OCI-LY7 (cell line): ENCODE measurements at regions not wholly inside any gene's neighbourhood (a gene's known extent, or its start where the extent isn't known, plus 50 kb on each side); places are given as distances from the start of the nearest gene placed in this dataset.
"Not testable (repeated sequence)": the region's sequence is repeated elsewhere in the genome, so short reads cannot be mapped to it uniquely, and the experiment has no call there.

ENCODE experiments used
- BruUV-seq: library from RNA; stranded (reverse); fragments of 400-500 nt; replicated peaks from 2 replicates; lab custom pipeline; 2021; lab: Mats Ljungman, UMichigan
- CTCF ChIA-PET: fragments of 300-600 bp; sonication (Branson Sonifier 250); formaldehyde crosslinking; loops from one replicate; lab custom pipeline; 2022; ENCODE audit warnings: antibody characterized with exemption; ENCODE audit not compliant: unreplicated experiment; lab: Charles Lee
- POLR2A ChIA-PET: fragments of 300-600 bp; sonication (Branson Sonifier 250); formaldehyde crosslinking; loops from one replicate; lab custom pipeline; 2022; ENCODE audit warnings: antibody characterized with exemption; lab: Charles Lee
- DNase-seq: peaks from one replicate; pipeline ENCODE4 v3.0.0-alpha.2; 2015; ENCODE audit warnings: low spot score
- H2AFZ ChIP-seq: fragments of 200-600 bp; sonication (generic), shearing (Covaris generic); 2 replicates; pipeline ENCODE4 v1.6.1; 2014; ENCODE audit warnings: mild to moderate bottlenecking, antibody characterized with exemption, low read length, moderate library complexity
- H3K27ac ChIP-seq: fragments of 200-600 bp; sonication (generic); 2 replicates; pipeline ENCODE4 v1.5.1; 2014; ENCODE audit warnings: mixed run types, low read depth, mild to moderate bottlenecking, moderate library complexity, low read length, inconsistent platforms; ENCODE audit not compliant: poor library complexity, severe bottlenecking
- H3K36me3 ChIP-seq: fragments of 200-600 bp; sonication (generic); 2 replicates; pipeline ENCODE4 v1.6.1; 2014; ENCODE audit warnings: mild to moderate bottlenecking, antibody characterized with exemption, low read length, moderate library complexity, mixed read lengths; ENCODE audit not compliant: insufficient read depth
- H3K4me1 ChIP-seq: fragments of 200-600 bp; sonication (generic); 2 replicates; pipeline ENCODE4 v1.5.1; 2014; ENCODE audit warnings: mild to moderate bottlenecking, low read length; ENCODE audit not compliant: insufficient read depth, poor library complexity, severe bottlenecking
- H3K4me2 ChIP-seq: fragments of 200-600 bp; sonication (generic); 2 replicates; pipeline ENCODE4 v1.6.1; 2014; ENCODE audit warnings: mild to moderate bottlenecking, low read length
- H3K4me3 ChIP-seq: fragments of 200-600 bp; sonication (generic); 2 replicates; pipeline ENCODE4 v1.5.1; 2014; ENCODE audit warnings: mild to moderate bottlenecking, low read depth, low read length; ENCODE audit not compliant: poor library complexity, severe bottlenecking
- H3K79me2 ChIP-seq: fragments of 200-600 bp; sonication (generic); 2 replicates; pipeline ENCODE4 v1.6.1; 2016; ENCODE audit warnings: low read depth, mild to moderate bottlenecking, low read length, moderate library complexity, mixed read lengths; ENCODE audit not compliant: insufficient read depth
- H3K9me2 ChIP-seq: fragments of 200-600 bp; sonication (generic); 2 replicates; pipeline ENCODE4 v1.6.1; 2016; ENCODE audit warnings: mild to moderate bottlenecking, low read length, mixed read lengths; ENCODE audit not compliant: insufficient read depth
- H3K9me3 ChIP-seq: fragments of 200-600 bp; sonication (generic); 2 replicates; pipeline ENCODE4 v1.6.1; 2014; ENCODE audit warnings: mild to moderate bottlenecking, mixed run types, low read length, mixed read lengths
- H4K20me1 ChIP-seq: fragments of 200-600 bp; sonication (generic); 2 replicates; pipeline ENCODE4 v1.6.1; 2014; ENCODE audit warnings: mild to moderate bottlenecking, antibody characterized with exemption, low read length, moderate library complexity, mixed read lengths; ENCODE audit not compliant: insufficient read depth
- CTCF ChIP-seq: fragments of 200-600 bp; sonication (generic); conservative IDR thresholded peaks from 2 replicates; pipeline ENCODE4 v1.5.1; 2014; ENCODE audit warnings: mild to moderate bottlenecking, antibody characterized with exemption, low read length, moderate library complexity, mixed read lengths
- EZH2phosphoT487 ChIP-seq: fragments of 200-600 bp; sonication (generic); IDR thresholded peaks from 2 replicates; pipeline ENCODE4 v1.6.1; 2018; ENCODE audit warnings: low read depth, borderline replicate concordance, mild to moderate bottlenecking, mixed run types, antibody characterized with exemption, low read length, moderate library complexity, mixed read lengths
- intact Hi-C: fragments of 100-400 bp; cut with micrococcal nuclease; formaldehyde crosslinking; loops from one replicate; pipeline ENCODE4 v1.10.0; 2022; ENCODE audit not compliant: unreplicated experiment

- Histone ChIP-seq H3K79me2 (no peaks in the 10 kb centered on the region), H3K36me3 (no peaks in the 10 kb centered on the region), H3K4me1 (no peaks in the 10 kb centered on the region), H3K27ac (no peak overlapping the region), H3K4me2 (no peak overlapping the region), H4K20me1 (no peaks in the 10 kb centered on the region), H2AFZ (no peak overlapping the region), H3K9me2 (no peaks in the 10 kb centered on the region; the same call in 1 of the 2 replicates), H3K9me3 (no peaks in the 10 kb centered on the region), H3K4me3 (no peak overlapping the region)
- TF ChIP-seq EZH2phosphoT487 = no peak
- TF ChIP-seq CTCF = no peak
- CTCF ChIA-PET = no interaction called here
- POLR2A ChIA-PET = no interaction called here
- no peak for DNase-seq
- intact Hi-C loops = no loop called here
- no TSS peak for BruUV-seq
These were observed 404.4 kb downstream of the UTRN start for GRCh38 chr6:144689503-144690040.

GRCh38 chr6:144690133-144690532, 405.0 kb downstream of the UTRN start:
- Histone ChIP-seq H3K79me2 (no peaks in the 10 kb centered on the region), H3K27ac (no peak overlapping the region), H3K9me3 (no peaks in the 10 kb centered on the region), H4K20me1 (no peaks in the 10 kb centered on the region), H3K4me2 (no peak overlapping the region), H3K4me3 (no peak overlapping the region), H3K9me2 (no peaks in the 10 kb centered on the region; the same call in 1 of the 2 replicates), H3K4me1 (no peaks in the 10 kb centered on the region), H2AFZ (no peak overlapping the region), H3K36me3 (no peaks in the 10 kb centered on the region)
- no TSS peak for BruUV-seq
- DNase-seq = no peak
- POLR2A ChIA-PET = no interaction called here
- CTCF ChIA-PET = no interaction called here
- no peak for TF ChIP-seq CTCF
- TF ChIP-seq EZH2phosphoT487 = no peak
- intact Hi-C loops = no loop called here

- Histone ChIP-seq H3K4me1 (no peaks in the 10 kb centered on the region), H3K9me2 (no peaks in the 10 kb centered on the region; the same call in 1 of the 2 replicates), H3K27ac (no peak overlapping the region), H3K9me3 (no peaks in the 10 kb centered on the region), H3K79me2 (no peaks in the 10 kb centered on the region), H3K4me3 (no peak overlapping the region), H3K4me2 (no peak overlapping the region), H3K36me3 (no peaks in the 10 kb centered on the region), H4K20me1 (no peaks in the 10 kb centered on the region), H2AFZ (no peak overlapping the region)
- no peak for DNase-seq
- CTCF ChIA-PET = no interaction called here
- TF ChIP-seq CTCF (no peak), EZH2phosphoT487 (no peak)
- POLR2A ChIA-PET = interaction anchor here (0.5 kb wide), 1 partner anchor 27 kb away, joined by 4 read pairs; no protein-coding TSS in a partner anchor
- intact Hi-C loops = no loop called here
- no TSS peak for BruUV-seq
These were observed 405.5 kb downstream of the UTRN start for GRCh38 chr6:144690666-144691065.

GRCh38 chr6:144692050-144692449, 406.9 kb downstream of the UTRN start:
- H3K27ac ChIP-seq, H3K36me3 ChIP-seq, H4K20me1 ChIP-seq, H3K4me3 ChIP-seq, DNase-seq, H3K9me2 ChIP-seq, CTCF ChIA-PET, BruUV-seq, H3K79me2 ChIP-seq, intact Hi-C loops, H3K4me2 ChIP-seq, H3K4me1 ChIP-seq, POLR2A ChIA-PET, H3K9me3 ChIP-seq, H2AFZ ChIP-seq: not testable (repeated sequence)
